ENCODE measurements at regions not wholly inside any gene's neighbourhood (a gene's known extent, or its start where the extent isn't known, plus 50 kb on each side); places are given as distances from the start of the nearest gene placed in this dataset.

DNA sequence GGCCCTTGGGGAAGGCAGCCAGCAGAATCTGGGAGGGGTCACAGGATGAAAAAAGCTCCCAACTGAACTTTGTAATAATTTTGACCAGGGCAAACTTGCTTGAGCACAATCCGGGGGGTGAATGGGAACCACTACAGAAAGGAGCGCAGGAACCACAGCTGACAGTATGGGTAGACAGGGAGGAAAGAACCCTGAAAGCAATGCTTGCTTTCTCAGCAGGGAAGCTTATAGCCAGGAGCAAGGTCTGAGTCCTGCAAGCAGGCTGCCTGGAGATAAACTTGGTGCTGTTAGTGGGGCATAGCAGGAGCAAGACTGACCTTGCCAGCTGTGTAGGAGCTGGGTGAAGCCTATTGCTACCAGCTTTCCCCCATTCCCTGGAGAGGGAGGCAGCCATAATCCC, 195.2 kb downstream of the MTCL1 start:
- Histone ChIP-seq H3K9me1 (ENCODE audit: control insufficient read depth, extremely low read depth, insufficient read depth, low read length) (no peaks in the 10 kb centered on the region), H3K9me3 (ENCODE audit: control insufficient read depth, low read depth, low read length) (no peaks in the 10 kb centered on the region), H3K27me3 (ENCODE audit: control insufficient read depth, extremely low read depth, insufficient read depth, low read length) (no peaks in the 10 kb centered on the region), H3K4me2 (ENCODE audit: control insufficient read depth, extremely low read depth, insufficient read depth, low read depth, low read length) (no peak overlapping the region), H3K79me2 (ENCODE audit: control insufficient read depth, insufficient read depth, low read length) (no peaks in the 10 kb centered on the region), H3K4me3 (ENCODE audit: control insufficient read depth in 2 of 3, extremely low read depth in 1 of 3, insufficient read depth in 2 of 3, low read depth in 1 of 3, low read length in 3 of 3) (no peak overlapping the region), H2AFZ (ENCODE audit: control insufficient read depth, low read length) (no peak overlapping the region), H3K9ac (ENCODE audit: control insufficient read depth, extremely low read depth, insufficient read depth, low read length) (no peak overlapping the region), H3K27ac (ENCODE audit: control insufficient read depth, insufficient read depth, low read length) (no peak overlapping the region), H4K20me1 (ENCODE audit: control insufficient read depth, extremely low read depth, insufficient read depth, low read length) (no peaks in the 10 kb centered on the region), H3K4me1 (ENCODE audit: control insufficient read depth, extremely low read depth, insufficient read depth, low read length) (no peaks in the 10 kb centered on the region), H3K36me3 (ENCODE audit: control insufficient read depth in 2 of 2, extremely low read depth in 1 of 2, insufficient read depth in 2 of 2, low read length in 2 of 2) (no peaks in the 10 kb centered on the region)
- dilution Hi-C loops (cut with MboI; ENCODE audit: extremely low pct_ligation_motif_present, low sequenced_read_pairs): no loop called here
- no peak for TF ChIP-seq EZH2 (IDR thresholded peaks at IDR 0.05; ENCODE audit: low read length)
- no peak for TF ChIP-seq CTCF (optimal IDR thresholded peaks at IDR 0.05 in 1 of 3, IDR thresholded peaks at IDR 0.05 in 1 of 3, conservative IDR thresholded peaks at IDR 0.05 in 1 of 3; ENCODE audit: extremely low read depth in 1 of 3, insufficient read depth in 2 of 3, low read length in 3 of 3)
- no peak for FAIRE-seq
- no peak for DNase-seq (ENCODE audit: low read depth, low spot score)

DNA sequence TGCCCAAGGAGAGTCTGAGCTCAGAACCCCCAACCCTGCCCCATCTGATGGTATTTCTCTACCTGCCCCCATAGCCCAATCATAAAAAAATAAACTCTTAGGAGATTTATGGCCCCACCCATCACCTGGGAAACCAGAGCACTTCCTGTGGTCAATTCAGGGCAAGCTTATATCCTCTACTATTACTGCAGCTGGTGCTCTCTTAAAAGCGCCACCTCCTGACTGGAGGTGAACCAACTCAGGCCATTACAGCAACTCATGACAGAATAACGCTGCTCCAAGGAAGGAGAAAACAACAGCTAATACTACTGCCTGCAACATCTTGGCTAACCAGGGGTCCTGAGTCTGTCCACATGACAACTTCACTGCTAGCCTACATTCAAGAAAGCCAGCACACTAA, 195.7 kb downstream of the MTCL1 start:
- H3K9me1 ChIP-seq (ENCODE audit: control insufficient read depth, extremely low read depth, insufficient read depth, low read length): no peaks in the 10 kb centered on the region
- dilution Hi-C loops (cut with MboI; ENCODE audit: extremely low pct_ligation_motif_present, low sequenced_read_pairs): no loop called here
- no peaks in the 10 kb centered on the region for H3K36me3 ChIP-seq (ENCODE audit: control insufficient read depth in 2 of 2, extremely low read depth in 1 of 2, insufficient read depth in 2 of 2, low read length in 2 of 2)
- H3K27me3 ChIP-seq (ENCODE audit: control insufficient read depth, extremely low read depth, insufficient read depth, low read length): no peaks in the 10 kb centered on the region
- H3K4me1 ChIP-seq (ENCODE audit: control insufficient read depth, extremely low read depth, insufficient read depth, low read length): no peaks in the 10 kb centered on the region
- H3K79me2 ChIP-seq (ENCODE audit: control insufficient read depth, insufficient read depth, low read length): no peaks in the 10 kb centered on the region
- H3K9me3 ChIP-seq (ENCODE audit: control insufficient read depth, low read depth, low read length): no peaks in the 10 kb centered on the region
- no peak for DNase-seq (ENCODE audit: low read depth, low spot score)
- no peak overlapping the region for H3K27ac ChIP-seq (ENCODE audit: control insufficient read depth, insufficient read depth, low read length)
- no peaks in the 10 kb centered on the region for H4K20me1 ChIP-seq (ENCODE audit: control insufficient read depth, extremely low read depth, insufficient read depth, low read length)
- H2AFZ ChIP-seq (ENCODE audit: control insufficient read depth, low read length): no peak overlapping the region
- H3K4me2 ChIP-seq (ENCODE audit: control insufficient read depth, extremely low read depth, insufficient read depth, low read depth, low read length): no peak overlapping the region
- FAIRE-seq: no peak
- no peak overlapping the region for H3K4me3 ChIP-seq (ENCODE audit: control insufficient read depth in 2 of 3, extremely low read depth in 1 of 3, insufficient read depth in 2 of 3, low read depth in 1 of 3, low read length in 3 of 3)
- TF ChIP-seq EZH2 (IDR thresholded peaks at IDR 0.05; ENCODE audit: low read length): no peak
- no peak for TF ChIP-seq CTCF (optimal IDR thresholded peaks at IDR 0.05 in 1 of 3, IDR thresholded peaks at IDR 0.05 in 1 of 3, conservative IDR thresholded peaks at IDR 0.05 in 1 of 3; ENCODE audit: extremely low read depth in 1 of 3, insufficient read depth in 2 of 3, low read length in 3 of 3)
- no peak overlapping the region for H3K9ac ChIP-seq (ENCODE audit: control insufficient read depth, extremely low read depth, insufficient read depth, low read length)
